Hepatocyte (in vitro differentiated cells): ENCODE measurements at regions not wholly inside any gene's neighbourhood (a gene's known extent, or its start where the extent isn't known, plus 50 kb on each side); places are given as distances from the start of the nearest gene placed in this dataset.

Source experiments
- DNase-seq: peaks from one replicate; pipeline ENCODE4 v3.0.0-alpha.2; 2016; ENCODE audit warnings: low spot score
- H2AFZ ChIP-seq: fragments of 200-600 bp; sonication (generic); 2 replicates; pipeline ENCODE4 v1.6.0; 2016; ENCODE audit warnings: antibody characterized with exemption, mild to moderate bottlenecking
- H3K27ac ChIP-seq: fragments of 200-600 bp; sonication (generic); 2 replicates; pipeline ENCODE4 v1.5.1; 2016; ENCODE audit warnings: mild to moderate bottlenecking
- H3K27me3 ChIP-seq: fragments of 200-600 bp; sonication (generic); 2 replicates; pipeline ENCODE4 v1.6.1; 2016
- H3K36me3 ChIP-seq: fragments of 200-600 bp; sonication (generic); replicated peaks from 2 replicates; pipeline ENCODE4 v1.5.1; 2016; ENCODE audit warnings: low read depth; ENCODE audit not compliant: insufficient read depth
- H3K4me1 ChIP-seq: fragments of 200-600 bp; sonication (generic); 2 replicates; pipeline ENCODE4 v1.5.1; 2016; ENCODE audit warnings: mild to moderate bottlenecking, moderate library complexity; ENCODE audit not compliant: insufficient read depth
- H3K4me2 ChIP-seq: fragments of 200-600 bp; sonication (generic); 2 replicates; pipeline ENCODE4 v1.6.0; 2016
- H3K4me3 ChIP-seq: fragments of 200-600 bp; sonication (generic); 2 replicates; pipeline ENCODE4 v1.5.1; 2016; ENCODE audit warnings: mild to moderate bottlenecking
- H3K79me2 ChIP-seq: fragments of 200-600 bp; sonication (generic); 2 replicates; pipeline ENCODE4 v1.6.0; 2017; ENCODE audit warnings: mild to moderate bottlenecking
- H3K9me2 ChIP-seq: fragments of 200-600 bp; sonication (generic); replicated peaks from 2 replicates; pipeline ENCODE4 v1.6.0; 2017; ENCODE audit warnings: mild to moderate bottlenecking; ENCODE audit not compliant: insufficient read depth
- H3K9me3 ChIP-seq: fragments of 200-600 bp; sonication (generic); 2 replicates; pipeline ENCODE4 v1.5.1; 2016; ENCODE audit warnings: low read depth, mild to moderate bottlenecking
- H4K20me1 ChIP-seq: fragments of 200-600 bp; sonication (generic); 2 replicates; pipeline ENCODE4 v1.6.0; 2016; ENCODE audit warnings: mild to moderate bottlenecking; ENCODE audit not compliant: insufficient read depth, poor library complexity, severe bottlenecking
- EZH2 ChIP-seq: fragments of 200-600 bp; sonication (generic); IDR thresholded peaks from 2 replicates; pipeline ENCODE4 v1.6.1; 2016; ENCODE audit warnings: antibody characterized with exemption, mild to moderate bottlenecking, borderline replicate concordance
- EZH2phosphoT487 ChIP-seq: fragments of 200-600 bp; sonication (generic); IDR thresholded peaks from one replicate; pipeline ENCODE4 v1.6.1; 2018; ENCODE audit warnings: antibody characterized with exemption, mild to moderate bottlenecking, low read depth, moderate library complexity; ENCODE audit not compliant: unreplicated experiment, severe bottlenecking
- WGBS: methylation state at CpG from one replicate; pipeline ENCODE4 v1.1.6; 2016; ENCODE audit warnings: low lambda C conversion rate; ENCODE audit errors: missing lambda C conversion rate; 5-methylcytosine and 5-hydroxymethylcytosine counted together
- TF ChIP-seq, protein P1 (sequence below): fragments of 200-600 bp; sonication (generic); IDR thresholded peaks from 2 replicates; pipeline ENCODE4 v1.5.1; 2016; ENCODE audit warnings: antibody characterized with exemption, mild to moderate bottlenecking; ENCODE audit not compliant: poor library complexity

DNA sequence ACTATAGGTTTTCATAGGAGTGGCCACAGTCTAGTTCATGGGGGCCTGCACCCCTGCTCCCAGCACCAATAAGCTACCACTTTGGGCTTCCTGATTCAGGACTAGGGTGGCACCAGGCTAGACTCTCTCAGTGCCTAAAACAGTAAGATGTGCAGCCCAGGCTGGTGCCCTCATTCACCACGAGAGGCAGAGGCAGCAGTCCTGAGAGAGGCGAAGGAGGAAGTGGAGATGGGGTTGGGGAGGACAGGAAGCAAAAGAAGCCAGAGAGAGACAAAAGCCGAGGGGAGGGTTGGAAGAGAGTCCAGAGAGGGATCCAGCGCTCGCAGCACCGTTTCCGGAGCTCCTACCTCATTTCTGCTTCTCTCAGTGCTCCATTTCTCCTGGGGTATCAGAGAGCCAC lies 180.9 kb downstream of the MED10 start:
- H4K20me1 ChIP-seq: no peaks in the 10 kb centered on the region
- no peaks in the 10 kb centered on the region for H3K9me3 ChIP-seq
- H3K79me2 ChIP-seq: no peaks in the 10 kb centered on the region
- 92% methylated on average over 7 of the region's 7 CpGs for WGBS
- no peak overlapping the region for H3K4me2 ChIP-seq
- H3K9me2 ChIP-seq: no peaks in the 10 kb centered on the region
- no peaks in the 10 kb centered on the region for H3K27me3 ChIP-seq
- no peak for TF ChIP-seq EZH2phosphoT487
- TF ChIP-seq, protein P1, sequence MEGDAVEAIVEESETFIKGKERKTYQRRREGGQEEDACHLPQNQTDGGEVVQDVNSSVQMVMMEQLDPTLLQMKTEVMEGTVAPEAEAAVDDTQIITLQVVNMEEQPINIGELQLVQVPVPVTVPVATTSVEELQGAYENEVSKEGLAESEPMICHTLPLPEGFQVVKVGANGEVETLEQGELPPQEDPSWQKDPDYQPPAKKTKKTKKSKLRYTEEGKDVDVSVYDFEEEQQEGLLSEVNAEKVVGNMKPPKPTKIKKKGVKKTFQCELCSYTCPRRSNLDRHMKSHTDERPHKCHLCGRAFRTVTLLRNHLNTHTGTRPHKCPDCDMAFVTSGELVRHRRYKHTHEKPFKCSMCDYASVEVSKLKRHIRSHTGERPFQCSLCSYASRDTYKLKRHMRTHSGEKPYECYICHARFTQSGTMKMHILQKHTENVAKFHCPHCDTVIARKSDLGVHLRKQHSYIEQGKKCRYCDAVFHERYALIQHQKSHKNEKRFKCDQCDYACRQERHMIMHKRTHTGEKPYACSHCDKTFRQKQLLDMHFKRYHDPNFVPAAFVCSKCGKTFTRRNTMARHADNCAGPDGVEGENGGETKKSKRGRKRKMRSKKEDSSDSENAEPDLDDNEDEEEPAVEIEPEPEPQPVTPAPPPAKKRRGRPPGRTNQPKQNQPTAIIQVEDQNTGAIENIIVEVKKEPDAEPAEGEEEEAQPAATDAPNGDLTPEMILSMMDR: no peak
- TF ChIP-seq EZH2: no peak
- peaks cover 3% of the 10 kb centered on the region for H3K4me1 ChIP-seq
- no peak overlapping the region for H2AFZ ChIP-seq
- no peak overlapping the region for H3K4me3 ChIP-seq
- no peak for DNase-seq
- no peaks in the 10 kb centered on the region for H3K36me3 ChIP-seq
- H3K27ac ChIP-seq: no peak overlapping the region

DNA sequence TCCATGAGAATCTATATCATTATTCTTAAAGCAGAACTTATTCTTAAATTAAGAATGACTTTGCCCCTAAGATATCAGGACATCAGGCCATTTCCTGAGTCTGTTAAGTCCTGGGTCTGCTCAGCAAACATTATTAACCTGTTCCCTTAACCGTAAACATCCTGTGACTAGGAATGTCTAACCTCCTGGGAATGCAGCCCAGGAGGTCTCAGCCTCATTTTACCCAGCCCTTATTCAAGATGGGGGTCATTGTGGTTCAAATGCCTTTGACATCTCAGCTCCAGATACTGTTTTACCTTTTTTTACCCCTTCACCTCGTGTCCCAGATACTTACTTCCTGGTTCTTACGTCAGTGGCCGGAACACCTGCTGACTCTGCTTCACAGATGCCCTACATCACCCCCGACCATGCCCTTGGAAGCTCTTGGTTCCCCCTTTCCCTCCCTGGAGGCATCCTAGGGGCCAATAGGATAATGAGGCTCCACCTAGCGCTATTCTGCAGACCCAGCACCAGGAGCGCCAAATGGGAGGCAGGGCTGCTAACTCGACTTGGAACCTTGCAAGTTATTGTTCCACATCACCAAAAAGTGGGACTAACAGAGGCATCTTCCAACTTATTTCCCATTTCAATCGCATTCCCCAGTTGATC lies 182.5 kb downstream of the MED10 start:
- Histone ChIP-seq H3K27ac (peak overlapping the region; percentile 30), H3K27me3 (no peaks in the 10 kb centered on the region), H3K36me3 (no peaks in the 10 kb centered on the region), H3K4me3 (no peak overlapping the region), H3K9me2 (no peaks in the 10 kb centered on the region), H3K4me2 (no peak overlapping the region), H3K79me2 (no peaks in the 10 kb centered on the region), H2AFZ (no peak overlapping the region), H4K20me1 (no peaks in the 10 kb centered on the region), H3K4me1 (peaks cover 3% of the 10 kb centered on the region), H3K9me3 (no peaks in the 10 kb centered on the region)
- WGBS: 76% methylated on average over 9 of the region's 9 CpGs
- DNase-seq: no peak
- no peak for TF ChIP-seq EZH2
- TF ChIP-seq, protein P1: no peak
- TF ChIP-seq EZH2phosphoT487: no peak

DNA sequence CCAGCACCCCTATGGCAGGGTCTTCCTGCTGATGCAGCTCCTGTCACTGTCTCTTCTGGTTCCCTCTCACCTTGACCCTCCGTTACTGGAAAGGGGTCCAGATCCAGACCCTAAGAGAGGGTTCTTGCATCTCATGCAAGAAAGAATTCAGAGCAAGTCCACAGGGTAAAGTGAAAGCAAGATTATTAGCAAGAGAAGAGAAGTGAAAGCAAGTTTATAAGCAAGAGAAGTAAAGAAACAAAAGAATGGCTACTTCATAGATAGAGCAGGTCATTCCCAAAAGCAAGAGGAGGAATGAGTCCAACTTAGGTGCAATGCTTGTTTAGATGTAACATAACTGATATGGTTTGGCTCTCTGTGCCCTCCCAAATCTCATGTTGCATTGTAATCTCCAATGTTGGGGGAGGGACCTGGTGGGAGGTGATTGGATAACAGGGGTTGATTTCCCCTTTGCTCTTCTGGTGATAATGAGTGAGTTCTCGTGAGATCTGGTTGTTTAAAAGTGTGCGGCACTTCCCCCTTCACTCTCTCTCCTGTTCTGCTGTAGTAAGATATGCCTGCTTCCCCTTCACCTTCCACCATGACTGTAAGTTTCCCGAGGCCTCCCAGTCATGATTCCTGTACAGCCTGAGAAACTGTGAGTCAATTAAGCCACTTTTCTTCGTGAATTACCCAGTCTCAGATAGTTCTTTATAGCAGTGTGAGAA lies 183.3 kb downstream of the MED10 start:
- TF ChIP-seq EZH2 (no peak), EZH2phosphoT487 (no peak)
- TF ChIP-seq, protein P1: no peak
- Histone ChIP-seq H3K9me3 (no peaks in the 10 kb centered on the region), H3K79me2 (no peaks in the 10 kb centered on the region), H4K20me1 (no peaks in the 10 kb centered on the region), H3K27me3 (no peaks in the 10 kb centered on the region), H3K4me1 (peaks cover 3% of the 10 kb centered on the region), H3K4me2 (no peak overlapping the region), H3K9me2 (no peaks in the 10 kb centered on the region), H3K36me3 (no peaks in the 10 kb centered on the region), H3K27ac (peak overlapping the region; percentile 30), H2AFZ (no peak overlapping the region), H3K4me3 (no peak overlapping the region)
- WGBS: 63% methylated on average over 5 of the region's 5 CpGs
- DNase-seq: no peak
